ENCODE measurements at regions not wholly inside any gene's neighbourhood (a gene's known extent, or its start where the extent isn't known, plus 50 kb on each side); places are given as distances from the start of the nearest gene placed in this dataset.

GRCh38 chrX:4528247-4528646 lies 814.8 kb upstream of the PRKX start:
- Histone ChIP-seq H3K36me3 (no peaks in the 10 kb centered on the region), H3K27me3 (no peaks in the 10 kb centered on the region), H3K9ac (no peak overlapping the region), H3K4me1 (no peaks in the 10 kb centered on the region), H3K4me2 (no peak overlapping the region), H4K20me1 (no peaks in the 10 kb centered on the region), H3K9me3 (no peaks in the 10 kb centered on the region), H3K4me3 (no peak overlapping the region), H3K27ac (no peak overlapping the region)
- no peak for TF ChIP-seq Cebpa-rat (IDR thresholded peaks at IDR 0.05)

- Histone ChIP-seq H3K9ac (no peak overlapping the region), H3K9me3 (no peaks in the 10 kb centered on the region), H3K36me3 (no peaks in the 10 kb centered on the region), H3K4me1 (no peaks in the 10 kb centered on the region), H3K27ac (no peak overlapping the region), H3K4me3 (no peak overlapping the region), H4K20me1 (no peaks in the 10 kb centered on the region), H3K27me3 (no peaks in the 10 kb centered on the region), H3K4me2 (no peak overlapping the region)
- TF ChIP-seq Cebpa-rat (IDR thresholded peaks at IDR 0.05), result no peak
Measured at GRCh38 chrX:4485912-4486311, 772.5 kb upstream of the PRKX start.

GRCh38 chrX:4484266-4484665 lies 770.8 kb upstream of the PRKX start:
- TF ChIP-seq Cebpa-rat (IDR thresholded peaks at IDR 0.05), result no peak
- no peaks in the 10 kb centered on the region for H3K4me1 ChIP-seq
- H3K27me3 ChIP-seq, result no peaks in the 10 kb centered on the region
- H4K20me1 ChIP-seq, result no peaks in the 10 kb centered on the region
- no peak overlapping the region for H3K4me2 ChIP-seq
- H3K27ac ChIP-seq, result no peak overlapping the region
- no peak overlapping the region for H3K4me3 ChIP-seq
- no peaks in the 10 kb centered on the region for H3K9me3 ChIP-seq
- no peaks in the 10 kb centered on the region for H3K36me3 ChIP-seq
- no peak overlapping the region for H3K9ac ChIP-seq

- Histone ChIP-seq H3K9me3 (peaks cover 14% of the 10 kb centered on the region; the same call in 1 of the 2 replicates), H3K4me3 (no peak overlapping the region), H3K27ac (no peak overlapping the region), H3K4me1 (no peaks in the 10 kb centered on the region), H3K27me3 (no peaks in the 10 kb centered on the region), H3K9ac (no peak overlapping the region), H3K36me3 (no peaks in the 10 kb centered on the region), H3K4me2 (no peak overlapping the region), H4K20me1 (no peaks in the 10 kb centered on the region)
- TF ChIP-seq Cebpa-rat (IDR thresholded peaks at IDR 0.05), result no peak
Measured at GRCh38 chrX:4451591-4451990, 738.1 kb upstream of the PRKX start.

GRCh38 chrX:4450177-4450576 lies 736.7 kb upstream of the PRKX start:
- H3K9ac ChIP-seq, result no peak overlapping the region
- no peaks in the 10 kb centered on the region for H3K27me3 ChIP-seq
- no peak overlapping the region for H3K4me3 ChIP-seq
- no peak for TF ChIP-seq Cebpa-rat (IDR thresholded peaks at IDR 0.05)
- H3K4me1 ChIP-seq, result no peaks in the 10 kb centered on the region
- no peaks in the 10 kb centered on the region for H4K20me1 ChIP-seq
- peaks cover 14% of the 10 kb centered on the region; the same call in 1 of the 2 replicates for H3K9me3 ChIP-seq
- no peak overlapping the region for H3K4me2 ChIP-seq
- no peak overlapping the region for H3K27ac ChIP-seq
- H3K36me3 ChIP-seq, result no peaks in the 10 kb centered on the region

GRCh38 chrX:4435905-4436304 lies 722.5 kb upstream of the PRKX start:
- Histone ChIP-seq H3K9ac (no peak overlapping the region), H4K20me1 (no peaks in the 10 kb centered on the region), H3K27ac (no peak overlapping the region), H3K4me3 (no peak overlapping the region), H3K4me1 (no peaks in the 10 kb centered on the region), H3K9me3 (no peaks in the 10 kb centered on the region), H3K27me3 (no peaks in the 10 kb centered on the region), H3K36me3 (no peaks in the 10 kb centered on the region), H3K4me2 (no peak overlapping the region)
- TF ChIP-seq Cebpa-rat (IDR thresholded peaks at IDR 0.05), result no peak

- H3K4me2 ChIP-seq, result no peak overlapping the region
- no peaks in the 10 kb centered on the region for H3K9me3 ChIP-seq
- TF ChIP-seq Cebpa-rat (IDR thresholded peaks at IDR 0.05), result no peak
- H3K27me3 ChIP-seq, result no peaks in the 10 kb centered on the region
- H4K20me1 ChIP-seq, result no peaks in the 10 kb centered on the region
- H3K36me3 ChIP-seq, result no peaks in the 10 kb centered on the region
- no peak overlapping the region for H3K9ac ChIP-seq
- H3K4me3 ChIP-seq, result no peak overlapping the region
- H3K4me1 ChIP-seq, result no peaks in the 10 kb centered on the region
- no peak overlapping the region for H3K27ac ChIP-seq
Measured at GRCh38 chrX:4397471-4397870, 684.0 kb upstream of the PRKX start.

GRCh38 chrX:4382273-4382672 lies 668.8 kb upstream of the PRKX start:
- H3K36me3 ChIP-seq, result no peaks in the 10 kb centered on the region
- no peaks in the 10 kb centered on the region for H3K27me3 ChIP-seq
- no peaks in the 10 kb centered on the region for H4K20me1 ChIP-seq
- H3K27ac ChIP-seq, result no peak overlapping the region
- H3K4me1 ChIP-seq, result no peaks in the 10 kb centered on the region
- no peak overlapping the region for H3K4me2 ChIP-seq
- H3K4me3 ChIP-seq, result no peak overlapping the region
- no peak for TF ChIP-seq Cebpa-rat (IDR thresholded peaks at IDR 0.05)
- peaks cover 5% of the 10 kb centered on the region; the same call in 1 of the 2 replicates for H3K9me3 ChIP-seq
- no peak overlapping the region for H3K9ac ChIP-seq

- no peak for TF ChIP-seq Cebpa-rat (IDR thresholded peaks at IDR 0.05)
- H3K9ac ChIP-seq, result no peak overlapping the region
- H3K4me1 ChIP-seq, result no peaks in the 10 kb centered on the region
- H4K20me1 ChIP-seq, result no peaks in the 10 kb centered on the region
- peaks cover 5% of the 10 kb centered on the region; the same call in 1 of the 2 replicates for H3K9me3 ChIP-seq
- no peaks in the 10 kb centered on the region for H3K27me3 ChIP-seq
- H3K36me3 ChIP-seq, result no peaks in the 10 kb centered on the region
- no peak overlapping the region for H3K4me2 ChIP-seq
- no peak overlapping the region for H3K27ac ChIP-seq
- no peak overlapping the region for H3K4me3 ChIP-seq
Measured at GRCh38 chrX:4380710-4381109, 667.3 kb upstream of the PRKX start.

- H3K4me3 ChIP-seq, result no peak overlapping the region
- H3K9me3 ChIP-seq, result peaks cover 5% of the 10 kb centered on the region; the same call in 1 of the 2 replicates
- no peak overlapping the region for H3K9ac ChIP-seq
- no peaks in the 10 kb centered on the region for H3K27me3 ChIP-seq
- H3K27ac ChIP-seq, result no peak overlapping the region
- no peaks in the 10 kb centered on the region for H4K20me1 ChIP-seq
- no peaks in the 10 kb centered on the region for H3K36me3 ChIP-seq
- no peaks in the 10 kb centered on the region for H3K4me1 ChIP-seq
- no peak for TF ChIP-seq Cebpa-rat (IDR thresholded peaks at IDR 0.05)
- H3K4me2 ChIP-seq, result no peak overlapping the region
Measured at GRCh38 chrX:4379071-4379470, 665.6 kb upstream of the PRKX start.

- Histone ChIP-seq H3K4me2 (no peak overlapping the region), H3K27me3 (no peaks in the 10 kb centered on the region), H3K9ac (no peak overlapping the region), H3K4me1 (no peaks in the 10 kb centered on the region), H4K20me1 (no peaks in the 10 kb centered on the region), H3K4me3 (no peak overlapping the region), H3K27ac (no peak overlapping the region), H3K9me3 (peaks cover 4% of the 10 kb centered on the region; the same call in 1 of the 2 replicates), H3K36me3 (no peaks in the 10 kb centered on the region)
- no peak for TF ChIP-seq Cebpa-rat (IDR thresholded peaks at IDR 0.05)
Measured at GRCh38 chrX:4373791-4374190, 660.3 kb upstream of the PRKX start.
